GM12891 (cell line): ENCODE measurements at regions not wholly inside any gene's neighbourhood (a gene's known extent, or its start where the extent isn't known, plus 50 kb on each side); places are given as distances from the start of the nearest gene placed in this dataset.

Experiments
- PAX5 ChIP-seq: IDR thresholded peaks from 2 replicates; pipeline ENCODE4 v1.6.1; 2011; ENCODE audit warnings: low read length, moderate library complexity, mild to moderate bottlenecking; ENCODE audit not compliant: insufficient read depth, severe bottlenecking
- POLR2A ChIP-seq: IDR thresholded peaks from 2 replicates; pipeline ENCODE4 v1.6.1; 2011; ENCODE audit warnings: low read depth, low read length, control low read depth
- POLR2AphosphoS5 ChIP-seq: IDR thresholded peaks from 2 replicates; pipeline ENCODE4 v1.6.1; 2011; ENCODE audit warnings: low read depth, low read length, control low read depth
- POU2F2 ChIP-seq: IDR thresholded peaks from 2 replicates; pipeline ENCODE4 v1.6.1; 2011; ENCODE audit warnings: low read depth, mild to moderate bottlenecking, control low read depth, low read length, moderate library complexity
- SPI1 ChIP-seq: IDR thresholded peaks from 2 replicates; pipeline ENCODE4 v1.6.1; 2011; ENCODE audit warnings: low read depth, low read length, control low read depth
- TAF1 ChIP-seq: IDR thresholded peaks from 2 replicates; pipeline ENCODE4 v1.6.1; 2011; ENCODE audit warnings: low read depth, low read length, control low read depth

GRCh38 chr13:94914895-94915294, 202.6 kb upstream of the SOX21 start:
- TF ChIP-seq POLR2A (no peak), POLR2AphosphoS5 (no peak), PAX5 (no peak), TAF1 (no peak), POU2F2 (no peak), SPI1 (no peak)
